AG10803 (cell line): ENCODE measurements at regions not wholly inside any gene's neighbourhood (a gene's known extent, or its start where the extent isn't known, plus 50 kb on each side); places are given as distances from the start of the nearest gene placed in this dataset.

Source experiments
- DNase-seq: peaks from one replicate; pipeline ENCODE4 v3.0.0; 2010; ENCODE audit warnings: low read depth
- H3K4me3 ChIP-seq: 2 replicates; pipeline ENCODE4 v1.5.1; 2011; ENCODE audit warnings: mild to moderate bottlenecking, low read length, control low read depth
- TF ChIP-seq, protein P1 (sequence below): conservative IDR thresholded peaks from 2 replicates; pipeline ENCODE4 v1.5.1; 2011; ENCODE audit warnings: mild to moderate bottlenecking, low read length, control low read depth, inconsistent platforms

DNA sequence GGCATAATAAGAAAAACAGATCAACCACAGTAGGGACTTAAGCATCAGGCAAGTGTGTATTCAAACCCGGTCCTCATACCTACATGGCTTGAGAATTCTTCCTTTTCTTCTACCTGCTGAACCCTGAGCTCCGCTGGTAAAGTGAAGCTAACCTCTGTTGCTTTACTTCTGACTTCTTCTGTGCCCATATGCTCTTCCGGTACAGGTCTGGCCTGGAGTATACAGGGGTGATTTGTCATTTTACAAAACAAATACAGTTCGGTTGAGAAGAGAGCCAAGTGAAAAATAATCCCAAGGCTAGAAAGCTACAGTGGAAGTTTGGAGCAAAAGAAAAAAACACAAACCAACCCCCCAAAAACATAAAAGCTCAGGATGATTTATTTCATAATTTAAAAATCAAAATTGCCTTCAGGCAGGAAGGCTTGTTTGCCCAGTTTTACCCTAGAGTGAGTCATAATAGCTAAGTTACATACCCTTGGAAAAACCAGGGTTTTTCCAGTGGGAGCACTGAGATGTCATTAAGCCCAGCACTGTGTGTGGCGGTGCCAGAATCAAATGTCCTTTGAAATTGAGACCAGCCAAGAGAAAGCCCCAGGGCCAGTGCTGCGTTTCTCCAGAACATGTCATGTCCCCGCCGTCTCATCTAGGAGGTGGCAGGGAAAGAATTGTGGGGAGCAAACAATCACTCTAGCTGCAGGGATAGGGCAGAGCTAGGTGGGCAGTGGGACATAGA lies 305.5 kb upstream of the ISX start:
- TF ChIP-seq, protein P1, sequence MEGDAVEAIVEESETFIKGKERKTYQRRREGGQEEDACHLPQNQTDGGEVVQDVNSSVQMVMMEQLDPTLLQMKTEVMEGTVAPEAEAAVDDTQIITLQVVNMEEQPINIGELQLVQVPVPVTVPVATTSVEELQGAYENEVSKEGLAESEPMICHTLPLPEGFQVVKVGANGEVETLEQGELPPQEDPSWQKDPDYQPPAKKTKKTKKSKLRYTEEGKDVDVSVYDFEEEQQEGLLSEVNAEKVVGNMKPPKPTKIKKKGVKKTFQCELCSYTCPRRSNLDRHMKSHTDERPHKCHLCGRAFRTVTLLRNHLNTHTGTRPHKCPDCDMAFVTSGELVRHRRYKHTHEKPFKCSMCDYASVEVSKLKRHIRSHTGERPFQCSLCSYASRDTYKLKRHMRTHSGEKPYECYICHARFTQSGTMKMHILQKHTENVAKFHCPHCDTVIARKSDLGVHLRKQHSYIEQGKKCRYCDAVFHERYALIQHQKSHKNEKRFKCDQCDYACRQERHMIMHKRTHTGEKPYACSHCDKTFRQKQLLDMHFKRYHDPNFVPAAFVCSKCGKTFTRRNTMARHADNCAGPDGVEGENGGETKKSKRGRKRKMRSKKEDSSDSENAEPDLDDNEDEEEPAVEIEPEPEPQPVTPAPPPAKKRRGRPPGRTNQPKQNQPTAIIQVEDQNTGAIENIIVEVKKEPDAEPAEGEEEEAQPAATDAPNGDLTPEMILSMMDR = no peak
- no peak for DNase-seq
- no peak overlapping the region for H3K4me3 ChIP-seq

DNA sequence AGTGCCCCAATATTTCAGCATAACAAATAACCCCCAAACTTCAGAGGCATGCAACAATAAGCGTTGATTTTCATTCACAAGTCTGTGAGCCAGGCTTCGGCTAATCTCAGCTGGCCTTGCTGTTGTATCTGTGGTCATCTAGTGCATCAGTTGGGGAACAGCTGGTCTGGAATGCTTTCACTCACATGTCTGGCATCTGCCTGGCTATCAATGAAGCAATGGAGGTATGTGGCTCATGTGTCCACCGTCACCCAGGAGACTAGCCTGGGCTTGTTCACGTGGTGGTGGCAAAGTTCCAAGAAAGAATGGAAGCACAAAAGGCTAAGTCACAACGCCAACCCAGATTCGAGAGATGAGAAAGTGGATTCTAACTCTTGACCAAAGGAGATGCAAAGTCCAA lies 304.8 kb upstream of the ISX start:
- TF ChIP-seq, protein P1 = no peak
- no peak overlapping the region for H3K4me3 ChIP-seq
- DNase-seq = peak; percentile 66

DNA sequence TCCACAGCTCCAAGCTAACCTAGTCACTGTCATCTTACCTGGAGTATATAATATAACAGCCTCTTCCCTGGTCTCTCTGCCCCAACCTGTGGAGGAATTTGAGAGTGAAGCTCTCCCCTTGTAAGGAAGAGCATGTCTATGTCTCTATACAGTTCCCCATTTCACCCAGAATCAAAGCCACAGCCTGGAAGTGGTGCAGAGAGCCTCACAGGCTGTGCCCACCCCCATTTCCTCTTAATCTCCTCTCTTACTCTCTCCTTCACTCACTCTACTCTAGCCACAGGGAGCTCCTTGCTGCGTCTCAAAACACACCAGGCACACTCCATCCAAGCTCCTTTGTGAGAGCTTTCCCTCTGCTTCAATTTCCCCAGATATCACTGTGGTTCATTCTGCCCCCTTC lies 302.5 kb upstream of the ISX start:
- H3K4me3 ChIP-seq = no peak overlapping the region
- TF ChIP-seq, protein P1 = no peak
- no peak for DNase-seq

DNA sequence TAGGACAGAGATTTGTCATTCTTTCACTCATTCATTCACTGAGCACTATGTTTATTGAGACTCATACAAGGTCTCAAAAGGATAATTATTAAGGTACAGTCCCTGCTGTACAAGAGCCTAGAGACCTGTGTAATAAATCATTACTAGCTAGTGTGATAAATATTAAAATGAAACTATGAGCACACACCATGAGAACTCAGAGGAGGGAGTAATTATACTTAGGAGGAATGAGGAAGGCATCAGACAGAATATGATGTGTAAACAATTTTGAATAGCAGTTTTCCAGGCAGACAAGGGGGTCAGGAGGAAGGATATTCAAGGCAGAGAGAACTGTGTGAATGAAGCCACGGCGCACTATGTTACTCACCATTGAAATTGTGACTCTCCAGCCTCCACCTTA lies 300.8 kb upstream of the ISX start:
- no peak overlapping the region for H3K4me3 ChIP-seq
- TF ChIP-seq, protein P1 = no peak
- DNase-seq = no peak

DNA sequence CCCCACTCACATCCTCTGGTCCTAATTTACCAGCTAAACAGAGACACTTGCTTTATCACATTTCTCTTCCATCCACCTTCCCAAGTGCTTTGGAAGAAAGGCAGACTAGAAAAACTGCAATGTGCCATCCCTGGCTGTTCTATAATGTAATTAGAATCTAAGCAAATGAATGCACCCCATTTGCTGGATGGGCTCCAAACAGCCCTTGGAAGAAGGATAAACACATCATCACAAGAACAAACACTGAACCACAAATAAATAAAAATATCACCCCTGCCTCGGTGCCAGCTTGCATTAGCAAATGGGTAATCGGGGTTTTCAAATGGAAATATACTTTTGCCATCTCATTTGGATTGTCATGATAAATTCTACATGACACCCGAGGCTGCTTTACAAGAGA lies 296.6 kb upstream of the ISX start:
- DNase-seq = no peak
- no peak overlapping the region for H3K4me3 ChIP-seq
- TF ChIP-seq, protein P1 = no peak

DNA sequence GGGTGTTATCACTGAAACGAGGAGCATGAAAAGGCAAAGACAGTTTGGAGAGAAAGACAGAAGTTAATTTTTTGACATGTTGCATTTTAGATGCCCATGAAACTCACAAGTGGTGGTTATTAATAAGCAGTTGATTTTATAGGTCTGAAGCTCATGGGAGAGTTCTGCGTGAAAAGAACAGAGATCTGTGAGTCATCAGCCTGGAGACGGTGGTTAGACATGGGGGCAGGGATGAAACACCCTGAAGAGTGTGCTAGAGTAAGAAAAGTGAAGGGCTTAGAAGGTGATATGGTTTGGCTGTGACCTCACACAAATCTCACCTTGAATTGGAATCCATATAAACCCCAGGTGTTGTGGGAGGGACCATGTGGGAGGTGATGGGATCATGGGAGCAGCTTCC lies 289.1 kb upstream of the ISX start:
- DNase-seq = peak; percentile 3
- TF ChIP-seq, protein P1 = no peak
- H3K4me3 ChIP-seq = no peak overlapping the region

DNA sequence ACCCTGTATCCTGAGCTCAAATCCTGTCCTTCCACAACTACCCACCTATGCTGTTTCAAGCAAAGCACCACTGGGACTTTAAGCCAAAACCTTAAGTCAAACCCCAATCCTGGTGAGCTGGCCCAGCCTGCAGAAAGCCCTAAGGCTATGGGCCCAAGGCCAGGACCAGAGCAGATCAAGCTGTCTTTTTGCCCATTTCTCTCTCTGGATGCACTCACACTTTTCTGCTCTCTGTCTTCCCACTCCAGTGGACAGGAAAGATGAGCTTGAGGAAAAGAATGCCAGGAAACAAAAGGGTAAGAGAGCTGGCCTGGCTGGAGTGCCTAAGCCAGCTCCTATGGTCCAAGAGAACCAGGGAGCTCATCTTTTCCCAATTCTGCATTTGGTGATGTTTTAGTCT lies 284.3 kb upstream of the ISX start:
- DNase-seq = peak; percentile 12
- TF ChIP-seq, protein P1 = no peak
- no peak overlapping the region for H3K4me3 ChIP-seq
